Panc1 (cell line): ENCODE measurements at regions not wholly inside any gene's neighbourhood (a gene's known extent, or its start where the extent isn't known, plus 50 kb on each side); places are given as distances from the start of the nearest gene placed in this dataset.

ENCODE experiments used
- ATAC-seq: fragments of 200-7000 bp; cut with Tn5 transposase; 2 replicates; pipeline ENCODE4 v1.9.1; 2020; ENCODE audit warnings: mild to moderate bottlenecking, moderate library complexity
- BruUV-seq: library from RNA; stranded (reverse); fragments of 400-500 nt; replicated peaks from 2 replicates; lab custom pipeline; 2021; lab: Mats Ljungman, UMichigan
- CTCF ChIA-PET: fragments of 300-600 bp; sonication (Branson Sonifier 250); formaldehyde crosslinking; loops from one replicate; lab custom pipeline; 2022; ENCODE audit warnings: antibody characterized with exemption; lab: Charles Lee
- POLR2A ChIA-PET: fragments of 300-600 bp; sonication (Branson Sonifier 250); formaldehyde crosslinking; loops from one replicate; lab custom pipeline; 2022; ENCODE audit warnings: antibody characterized with exemption; lab: Charles Lee
- DNase-seq: peaks from one replicate; pipeline ENCODE4 v3.0.0-alpha.2; 2010; ENCODE audit warnings: low read depth, low spot score
- H3K27ac ChIP-seq: 2 replicates; pipeline ENCODE4 v1.5.1; 2011; ENCODE audit warnings: mild to moderate bottlenecking, low read length, inconsistent platforms
- H3K27me3 ChIP-seq: fragments of 200-500 bp; sonication (Bioruptor generic); 2 replicates; pipeline ENCODE4 v1.6.0; 2014; ENCODE audit warnings: low read length, inconsistent platforms; ENCODE audit not compliant: control insufficient read depth, insufficient read depth
- H3K36me3 ChIP-seq: fragments of 200-500 bp; sonication (Bioruptor generic); 2 replicates; pipeline ENCODE4 v1.5.1; 2014; ENCODE audit warnings: inconsistent platforms, mild to moderate bottlenecking, low read length, moderate library complexity; ENCODE audit not compliant: control insufficient read depth, insufficient read depth
- H3K4me1 ChIP-seq: 2 replicates; pipeline ENCODE4 v1.5.1; 2011; ENCODE audit warnings: inconsistent platforms, mild to moderate bottlenecking, low read length, moderate library complexity; ENCODE audit not compliant: control insufficient read depth, insufficient read depth
- H3K4me3 ChIP-seq, 2 experiments: 2 replicates each; pipeline ENCODE4 v1.5.1; 2011 to 2012; ENCODE audit warnings: low read depth in 2 of 2, low read length in 2 of 2, mild to moderate bottlenecking in 2 of 2, inconsistent platforms in 1 of 2, moderate library complexity in 1 of 2
- H3K9me3 ChIP-seq: fragments of 200-500 bp; sonication (Bioruptor generic); 2 replicates; pipeline ENCODE4 v1.5.1; 2014; ENCODE audit warnings: low read depth, mild to moderate bottlenecking, inconsistent platforms, low read length, moderate library complexity; ENCODE audit not compliant: control insufficient read depth, insufficient read depth
- CTCF ChIP-seq: fragments of 450-650 bp; IDR thresholded peaks from 2 replicates; pipeline ENCODE4 v1.5.1; 2017; ENCODE audit warnings: mild to moderate bottlenecking
- POLR2AphosphoS5 ChIP-seq: IDR thresholded peaks from 2 replicates; pipeline ENCODE4 v1.6.1; 2012; ENCODE audit warnings: mild to moderate bottlenecking, low read depth, low read length, moderate library complexity
- REST ChIP-seq, 2 experiments: IDR thresholded peaks; 2 replicates each; pipeline ENCODE4 v1.6.1; 2011 to 2012; ENCODE audit warnings: low read depth in 2 of 2, control low read depth in 1 of 2, low read length in 1 of 2, mild to moderate bottlenecking in 1 of 2, moderate library complexity in 1 of 2; ENCODE audit not compliant: insufficient read depth in 1 of 2
- SIN3A ChIP-seq: IDR thresholded peaks from 2 replicates; pipeline ENCODE4 v1.6.1; 2012; ENCODE audit warnings: low read depth, mild to moderate bottlenecking, low read length, moderate library complexity, borderline replicate concordance; ENCODE audit not compliant: insufficient read depth
- TCF7L2 ChIP-seq: IDR thresholded peaks from 2 replicates; pipeline ENCODE4 v1.6.1; 2011; ENCODE audit warnings: mild to moderate bottlenecking, low read depth, low read length, inconsistent platforms
- in situ Hi-C: cut with HindIII; loops from 2 replicates; pipeline ENCODE4 v1.10.0; 2016; ENCODE audit warnings: low sequenced_read_pairs, low pct_unique_long_range_greater_than_20kb
- intact Hi-C: fragments of 100-400 bp; cut with micrococcal nuclease; formaldehyde crosslinking; loops from one replicate; pipeline ENCODE4 v1.10.0; 2022; ENCODE audit not compliant: unreplicated experiment

- ATAC-seq: no peak
- TF ChIP-seq SIN3A (no peak), POLR2AphosphoS5 (no peak), TCF7L2 (no peak), CTCF (no peak), REST (IDR thresholded peaks at IDR 0.05; ENCODE audit: insufficient read depth in 1 of 2, low read depth in 2 of 2, low read length in 1 of 2) (no peak)
- no peaks in the 10 kb centered on the region for H3K4me1 ChIP-seq
- no peak for DNase-seq
- H3K9me3 ChIP-seq: no peaks in the 10 kb centered on the region
- CTCF ChIA-PET: no interaction called here
- POLR2A ChIA-PET: no interaction called here
- no TSS peak for BruUV-seq
- in situ Hi-C loops: no loop called here
- no peak overlapping the region for H3K4me3 ChIP-seq
- H3K27me3 ChIP-seq: no peaks in the 10 kb centered on the region; the same call in 1 of the 2 replicates
- intact Hi-C loops: no loop called here
- H3K27ac ChIP-seq: no peak overlapping the region
- H3K36me3 ChIP-seq: no peaks in the 10 kb centered on the region
Observed at GRCh38 chr12:131442337-131442918, 268.5 kb upstream of the SFSWAP start.

GRCh38 chr12:131443019-131444000 is 267.6 kb upstream of the SFSWAP start:
- H3K27me3 ChIP-seq: no peaks in the 10 kb centered on the region
- H3K27ac ChIP-seq: no peak overlapping the region
- DNase-seq (no peak), ATAC-seq (no peak)
- ChIA-PET CTCF (no interaction called here), POLR2A (interaction anchor here (0.5 kb wide), 1 partner anchor 24 kb away, joined by 12 read pairs; no protein-coding TSS in a partner anchor)
- no peak overlapping the region for H3K4me3 ChIP-seq
- intact Hi-C loops (no loop called here), in situ Hi-C loops (no loop called here)
- no TSS peak for BruUV-seq
- no peak for TF ChIP-seq CTCF
- TF ChIP-seq TCF7L2: no peak
- no peak for TF ChIP-seq SIN3A
- TF ChIP-seq POLR2AphosphoS5: no peak
- TF ChIP-seq REST (IDR thresholded peaks at IDR 0.05; ENCODE audit: insufficient read depth in 1 of 2, low read depth in 2 of 2, low read length in 1 of 2): no peak
- H3K36me3 ChIP-seq: no peaks in the 10 kb centered on the region
- no peaks in the 10 kb centered on the region for H3K9me3 ChIP-seq
- no peaks in the 10 kb centered on the region for H3K4me1 ChIP-seq
